ENCODE measurements at regions not wholly inside any gene's neighbourhood (a gene's known extent, or its start where the extent isn't known, plus 50 kb on each side); places are given as distances from the start of the nearest gene placed in this dataset.

- H4K20me1 ChIP-seq (ENCODE audit: insufficient read depth, low read length, poor library complexity, severe bottlenecking), result no peaks in the 10 kb centered on the region
- H3K4me3 ChIP-seq (ENCODE audit: low read length, poor library complexity, severe bottlenecking), result no peak overlapping the region
- H2AFZ ChIP-seq (ENCODE audit: low read length), result peak overlapping the region; percentile 2; the same call in 1 of the 2 replicates
- H3K9me3 ChIP-seq (ENCODE audit: insufficient read depth, low read depth, low read length), result no peaks in the 10 kb centered on the region
- TF ChIP-seq EZH2phosphoT487 (IDR thresholded peaks at IDR 0.05; ENCODE audit: borderline replicate concordance), result no peak
- TF ChIP-seq, protein P1, sequence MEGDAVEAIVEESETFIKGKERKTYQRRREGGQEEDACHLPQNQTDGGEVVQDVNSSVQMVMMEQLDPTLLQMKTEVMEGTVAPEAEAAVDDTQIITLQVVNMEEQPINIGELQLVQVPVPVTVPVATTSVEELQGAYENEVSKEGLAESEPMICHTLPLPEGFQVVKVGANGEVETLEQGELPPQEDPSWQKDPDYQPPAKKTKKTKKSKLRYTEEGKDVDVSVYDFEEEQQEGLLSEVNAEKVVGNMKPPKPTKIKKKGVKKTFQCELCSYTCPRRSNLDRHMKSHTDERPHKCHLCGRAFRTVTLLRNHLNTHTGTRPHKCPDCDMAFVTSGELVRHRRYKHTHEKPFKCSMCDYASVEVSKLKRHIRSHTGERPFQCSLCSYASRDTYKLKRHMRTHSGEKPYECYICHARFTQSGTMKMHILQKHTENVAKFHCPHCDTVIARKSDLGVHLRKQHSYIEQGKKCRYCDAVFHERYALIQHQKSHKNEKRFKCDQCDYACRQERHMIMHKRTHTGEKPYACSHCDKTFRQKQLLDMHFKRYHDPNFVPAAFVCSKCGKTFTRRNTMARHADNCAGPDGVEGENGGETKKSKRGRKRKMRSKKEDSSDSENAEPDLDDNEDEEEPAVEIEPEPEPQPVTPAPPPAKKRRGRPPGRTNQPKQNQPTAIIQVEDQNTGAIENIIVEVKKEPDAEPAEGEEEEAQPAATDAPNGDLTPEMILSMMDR (conservative IDR thresholded peaks at IDR 0.05; ENCODE audit: low read length), result no peak
- no peaks in the 10 kb centered on the region for H3K9me2 ChIP-seq (replicated peaks; ENCODE audit: low read depth, low read length)
- no peaks in the 10 kb centered on the region for H3K36me3 ChIP-seq (ENCODE audit: insufficient read depth, low read length)
- no peak overlapping the region for H3K4me2 ChIP-seq (ENCODE audit: low read depth, low read length, poor library complexity, severe bottlenecking)
- H3K9ac ChIP-seq (ENCODE audit: low read depth, low read length, poor library complexity, severe bottlenecking), result no peak overlapping the region
- H3K27me3 ChIP-seq (ENCODE audit: insufficient read depth, low read length, poor library complexity, severe bottlenecking), result no peaks in the 10 kb centered on the region
- no peaks in the 10 kb centered on the region for H3K79me2 ChIP-seq (ENCODE audit: insufficient read depth, low read length)
- peaks cover 42% of the 10 kb centered on the region for H3K4me1 ChIP-seq (ENCODE audit: insufficient read depth, low read length, poor library complexity, severe bottlenecking)
- H3F3A ChIP-seq (ENCODE audit: low read depth), result no peaks in the 10 kb centered on the region
Measured at GRCh38 chr10:47079204-47079580, 168.0 kb downstream of the PTPN20 start.

GRCh38 chr10:47081264-47081663 lies 170.0 kb downstream of the PTPN20 start:
- Histone ChIP-seq H3K79me2 (ENCODE audit: insufficient read depth, low read length) (no peaks in the 10 kb centered on the region), H4K20me1 (ENCODE audit: insufficient read depth, low read length, poor library complexity, severe bottlenecking) (no peaks in the 10 kb centered on the region), H3K9me3 (ENCODE audit: insufficient read depth, low read depth, low read length) (no peaks in the 10 kb centered on the region), H3K27me3 (ENCODE audit: insufficient read depth, low read length, poor library complexity, severe bottlenecking) (no peaks in the 10 kb centered on the region), H3F3A (ENCODE audit: low read depth) (no peaks in the 10 kb centered on the region), H3K4me1 (ENCODE audit: insufficient read depth, low read length, poor library complexity, severe bottlenecking) (peaks cover 42% of the 10 kb centered on the region), H3K9me2 (replicated peaks; ENCODE audit: low read depth, low read length) (no peaks in the 10 kb centered on the region), H3K36me3 (ENCODE audit: insufficient read depth, low read length) (no peaks in the 10 kb centered on the region), H3K4me3 (ENCODE audit: low read length, poor library complexity, severe bottlenecking) (no peak overlapping the region), H3K4me2 (ENCODE audit: low read depth, low read length, poor library complexity, severe bottlenecking) (peak overlapping the region; percentile 26), H2AFZ (ENCODE audit: low read length) (no peak overlapping the region), H3K9ac (ENCODE audit: low read depth, low read length, poor library complexity, severe bottlenecking) (no peak overlapping the region)
- no peak for TF ChIP-seq EZH2phosphoT487 (IDR thresholded peaks at IDR 0.05; ENCODE audit: borderline replicate concordance)
- TF ChIP-seq, protein P1 (conservative IDR thresholded peaks at IDR 0.05; ENCODE audit: low read length), result no peak

- no peak for TF ChIP-seq EZH2phosphoT487 (IDR thresholded peaks at IDR 0.05; ENCODE audit: borderline replicate concordance)
- TF ChIP-seq, protein P1 (conservative IDR thresholded peaks at IDR 0.05; ENCODE audit: low read length), result no peak
- Histone ChIP-seq H3K36me3 (ENCODE audit: insufficient read depth, low read length) (no peaks in the 10 kb centered on the region), H3K9me2 (replicated peaks; ENCODE audit: low read depth, low read length) (no peaks in the 10 kb centered on the region), H3K4me1 (ENCODE audit: insufficient read depth, low read length, poor library complexity, severe bottlenecking) (peaks cover 37% of the 10 kb centered on the region), H3K27me3 (ENCODE audit: insufficient read depth, low read length, poor library complexity, severe bottlenecking) (no peaks in the 10 kb centered on the region), H3K79me2 (ENCODE audit: insufficient read depth, low read length) (no peaks in the 10 kb centered on the region), H4K20me1 (ENCODE audit: insufficient read depth, low read length, poor library complexity, severe bottlenecking) (no peaks in the 10 kb centered on the region), H3K9ac (ENCODE audit: low read depth, low read length, poor library complexity, severe bottlenecking) (no peak overlapping the region), H3K4me2 (ENCODE audit: low read depth, low read length, poor library complexity, severe bottlenecking) (peak overlapping the region; percentile 26), H2AFZ (ENCODE audit: low read length) (no peak overlapping the region), H3F3A (ENCODE audit: low read depth) (no peaks in the 10 kb centered on the region), H3K9me3 (ENCODE audit: insufficient read depth, low read depth, low read length) (no peaks in the 10 kb centered on the region), H3K4me3 (ENCODE audit: low read length, poor library complexity, severe bottlenecking) (no peak overlapping the region)
Measured at GRCh38 chr10:47082055-47082784, 171.0 kb downstream of the PTPN20 start.

All from Loucy (cell line).